Muscle of back (tissue), 3 donors: ENCODE measurements at regions not wholly inside any gene's neighbourhood (a gene's known extent, or its start where the extent isn't known, plus 50 kb on each side); places are given as distances from the start of the nearest gene placed in this dataset.
A peak's percentile ranks its signal among the peaks of the same experiment; 100 is the strongest.

ENCODE experiments used
- DNase-seq, 3 donors: peaks; one replicate each; pipeline versions ENCODE4 v3.0.0 to v3.0.0-alpha.2; 2013

DNA sequence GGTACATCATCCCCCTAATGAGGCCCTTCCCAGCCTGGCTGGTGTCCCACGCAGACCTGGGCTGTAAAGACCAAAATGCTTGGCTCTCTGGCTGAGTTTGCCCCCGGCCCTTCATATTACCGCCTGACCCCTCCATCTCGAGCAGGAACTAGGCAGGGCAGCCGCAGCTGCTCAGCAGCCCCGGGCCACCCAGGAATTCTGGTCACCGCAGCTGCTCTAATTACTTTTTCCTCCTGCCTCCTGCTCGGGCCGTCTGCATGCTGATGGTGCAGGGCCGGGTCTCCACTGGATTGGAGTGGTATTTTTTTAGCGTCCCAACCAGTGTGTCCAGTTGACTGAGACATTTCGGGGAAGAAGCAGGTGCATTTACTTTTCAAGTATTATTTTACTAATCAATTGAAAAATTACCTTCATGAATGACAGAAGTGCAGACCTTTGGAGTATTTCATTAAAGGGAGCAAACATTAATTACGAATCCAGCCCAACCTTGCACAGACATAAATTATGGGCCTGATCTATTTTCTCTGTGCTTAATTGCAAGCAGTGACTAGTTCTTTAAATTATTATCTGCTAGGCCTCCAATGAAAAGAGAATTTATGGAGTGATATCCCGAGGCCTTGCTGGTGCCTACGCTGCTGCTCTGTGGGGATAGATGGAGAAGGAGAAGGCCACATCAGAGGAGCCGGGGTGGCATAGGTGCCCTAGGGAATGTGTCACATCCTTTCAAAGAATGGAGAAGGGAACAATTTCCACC lies 176.2 kb downstream of the CYLD start:
- DNase-seq: no peak

GRCh38 chr16:50916040-50916439 lies 174.2 kb downstream of the CYLD start:
- DNase-seq: no peak

DNA sequence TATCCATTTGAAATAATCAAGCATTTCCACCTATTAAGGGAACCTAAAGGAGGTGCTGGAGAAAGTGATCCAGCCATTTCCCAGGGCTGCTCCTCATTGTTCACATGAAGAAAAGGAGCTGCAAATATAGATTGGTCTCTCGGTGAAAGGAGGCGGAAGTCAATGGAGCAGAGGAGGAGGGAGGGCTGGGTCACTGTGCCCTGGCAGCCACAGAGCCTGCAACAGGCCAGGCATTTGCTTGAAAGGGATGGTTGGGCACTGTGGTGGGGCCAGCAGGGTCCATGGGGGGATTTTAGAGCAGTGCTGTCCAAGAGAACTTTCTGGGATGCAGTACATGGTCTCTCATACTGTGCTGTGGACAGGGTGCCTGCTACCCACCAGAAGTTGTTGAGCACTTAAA lies 173.2 kb downstream of the CYLD start:
- no peak for DNase-seq

GRCh38 chr16:50910736-50911100 lies 168.8 kb downstream of the CYLD start:
- peak in 1 of 3 donors; percentile 4 for DNase-seq

- no peak for DNase-seq
These were observed 168.2 kb downstream of the CYLD start for GRCh38 chr16:50909831-50910735.

DNA sequence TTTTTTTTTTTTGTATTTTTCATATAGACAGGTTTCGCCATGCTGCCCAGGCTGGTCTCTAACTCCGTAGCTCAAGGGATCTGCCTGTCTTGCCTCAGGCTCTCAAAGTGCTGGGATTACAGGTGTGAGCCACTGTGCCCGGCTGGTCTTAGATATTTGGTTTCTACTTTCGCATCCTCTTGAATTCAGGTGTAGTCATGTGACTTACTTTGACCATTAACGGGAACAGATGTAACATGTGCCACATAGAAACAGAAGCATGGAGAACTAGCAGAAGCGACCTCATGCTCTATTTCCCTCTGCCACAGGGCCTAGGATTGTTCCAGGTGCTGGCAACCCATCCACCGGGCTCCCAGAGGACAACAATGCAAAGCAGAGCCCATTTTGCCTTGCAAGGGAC lies 166.6 kb downstream of the CYLD start:
- no peak for DNase-seq

GRCh38 chr16:50906454-50906853 lies 164.6 kb downstream of the CYLD start:
- DNase-seq: no peak

- DNase-seq: no peak
These were observed 160.6 kb downstream of the CYLD start for GRCh38 chr16:50902457-50902856.

DNA sequence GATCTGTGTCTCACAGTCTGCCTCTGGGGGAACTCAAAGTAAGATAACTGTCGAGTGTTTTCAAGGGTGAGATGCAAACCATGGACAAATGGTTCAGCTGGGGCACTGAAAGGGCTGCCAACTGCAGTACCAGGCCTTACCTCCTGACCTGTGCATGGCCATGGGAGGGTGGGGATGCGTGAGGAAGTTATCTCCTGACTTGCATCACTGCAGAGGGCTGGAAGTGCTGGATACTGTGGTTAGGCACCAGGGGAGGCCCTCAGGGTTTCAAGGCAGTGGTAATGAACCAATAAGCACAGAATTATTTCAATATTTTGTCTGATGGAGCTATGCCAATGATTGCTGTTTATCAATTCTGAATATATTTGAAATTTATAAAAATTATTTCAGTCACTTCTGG lies 159.2 kb downstream of the CYLD start:
- DNase-seq: no peak

GRCh38 chr16:50900391-50900942 lies 158.6 kb downstream of the CYLD start:
- DNase-seq: no peak

GRCh38 chr16:50899951-50900350 lies 158.1 kb downstream of the CYLD start:
- no peak for DNase-seq

GRCh38 chr16:50889746-50890145 lies 147.9 kb downstream of the CYLD start:
- no peak for DNase-seq

DNA sequence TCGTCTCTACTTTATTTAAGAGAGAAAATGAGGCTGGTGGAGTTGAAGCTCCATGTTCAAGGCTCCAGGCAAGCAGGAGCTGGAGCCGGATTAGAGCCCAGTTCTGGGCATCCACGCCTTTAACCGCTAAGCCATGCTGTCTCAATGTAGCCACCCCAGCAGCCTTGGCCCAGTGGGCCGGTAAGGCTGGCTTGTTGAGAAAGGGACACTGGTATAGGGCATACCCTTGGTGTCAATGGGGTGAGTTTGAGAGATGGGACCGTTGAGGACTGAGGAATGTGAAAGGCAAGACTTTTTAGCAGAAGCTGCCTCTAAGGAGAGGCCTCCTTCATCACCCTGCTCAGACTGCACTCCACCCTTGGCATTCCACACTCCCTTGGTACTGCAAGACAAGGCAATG lies 147.4 kb downstream of the CYLD start:
- no peak for DNase-seq

DNA sequence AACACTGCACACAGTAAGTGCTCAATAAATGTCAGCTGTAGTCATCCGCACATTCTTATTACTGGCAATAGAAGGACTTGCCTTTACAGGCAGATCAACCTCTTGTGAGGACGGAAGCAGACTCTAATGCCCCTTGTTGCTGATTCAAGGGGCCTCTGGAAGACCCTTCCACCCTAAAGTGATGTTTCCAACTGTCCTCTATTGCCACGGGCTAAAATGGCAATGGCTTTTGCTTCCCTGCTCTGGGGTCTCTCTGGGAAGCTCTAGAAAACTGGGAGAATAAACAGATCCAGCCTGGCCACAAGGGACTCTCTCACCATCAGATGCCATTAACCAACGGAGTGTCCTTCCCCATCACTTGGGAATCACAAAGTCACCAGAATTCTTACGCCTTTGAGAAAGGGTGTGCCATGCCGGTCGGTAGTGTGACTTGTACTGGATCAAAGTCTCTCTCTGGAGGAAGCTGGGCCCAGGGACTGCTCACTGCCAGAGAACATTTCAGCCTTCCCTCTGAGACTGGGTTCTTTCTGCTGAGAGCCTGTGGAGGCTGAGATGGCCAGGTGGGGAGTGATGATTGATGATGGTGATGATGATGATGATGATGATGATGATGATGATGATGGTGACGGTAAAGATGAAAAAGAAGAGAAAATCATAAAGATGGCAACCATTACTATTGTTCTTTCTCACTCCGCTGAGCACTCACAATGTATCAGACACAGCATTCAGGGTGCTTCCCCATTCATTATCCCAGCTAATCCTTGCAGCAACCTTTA lies 146.8 kb downstream of the CYLD start:
- DNase-seq: no peak

GRCh38 chr16:50887500-50888298 lies 145.8 kb downstream of the CYLD start:
- no peak for DNase-seq

- no peak for DNase-seq
These were observed 142.4 kb downstream of the CYLD start for GRCh38 chr16:50884066-50884860.

DNA sequence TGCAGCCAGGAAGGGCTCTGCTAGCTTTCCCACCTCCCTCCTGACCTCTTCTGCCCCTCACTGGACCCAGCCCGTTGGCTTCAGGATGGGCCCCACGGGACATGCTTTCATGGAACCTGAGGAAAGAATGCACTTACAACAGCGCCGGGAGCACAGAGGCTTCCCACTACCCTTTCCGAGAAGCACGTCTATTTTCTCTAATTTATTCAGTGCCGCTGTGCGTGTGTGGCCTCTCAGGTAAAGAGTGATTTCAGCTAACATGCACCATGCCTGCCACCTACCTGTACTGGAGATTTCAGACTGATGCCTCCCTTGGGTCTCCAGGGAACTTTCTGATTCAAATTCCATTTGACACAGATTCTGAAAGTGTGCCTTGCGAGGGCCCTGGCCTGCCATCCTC lies 140.1 kb downstream of the CYLD start:
- no peak for DNase-seq

DNA sequence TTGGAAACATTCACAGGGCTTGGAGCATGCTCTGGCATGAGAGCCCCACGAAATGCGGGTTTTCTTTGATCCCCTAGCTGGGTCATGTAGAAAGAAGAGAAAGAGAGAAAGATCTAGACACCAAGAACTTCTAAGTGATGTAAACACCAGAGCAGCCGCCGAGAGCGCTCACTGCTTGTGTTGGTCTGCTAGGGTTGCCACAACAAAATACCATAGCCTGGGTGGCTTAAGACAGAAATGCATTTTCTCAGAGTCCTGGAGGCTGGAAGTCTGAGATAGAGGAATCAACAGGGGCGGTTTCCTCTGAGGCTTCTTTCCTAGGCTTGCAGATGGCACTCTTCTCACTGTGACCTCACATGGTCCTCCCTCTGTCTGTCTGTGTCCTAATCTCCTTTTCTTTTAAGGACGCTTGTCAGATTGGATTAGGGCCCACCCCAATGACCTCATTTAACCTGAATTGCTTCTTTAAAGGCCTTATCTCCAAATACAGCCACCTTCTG lies 139.5 kb downstream of the CYLD start:
- no peak for DNase-seq

DNA sequence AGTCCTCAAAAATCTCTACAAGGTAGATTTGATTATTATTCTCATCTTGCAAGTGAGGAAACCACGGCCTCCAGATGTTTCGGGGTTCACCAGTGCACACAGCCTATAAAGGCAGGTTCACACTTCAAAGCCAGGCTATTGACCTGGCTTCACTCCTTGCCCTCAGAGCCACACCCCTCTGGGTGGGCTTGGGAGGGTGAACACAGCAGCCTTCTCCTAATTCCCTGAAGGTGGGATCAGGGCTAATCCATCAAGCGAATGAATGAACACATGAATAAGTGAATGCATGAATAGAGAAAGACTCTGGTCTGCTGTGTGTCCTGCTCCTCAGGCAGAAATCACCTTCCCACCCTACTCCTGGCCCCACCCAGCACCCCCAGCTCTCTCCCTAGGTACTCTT lies 139.0 kb downstream of the CYLD start:
- DNase-seq: no peak
